ENCODE measurements at regions not wholly inside any gene's neighbourhood (a gene's known extent, or its start where the extent isn't known, plus 50 kb on each side); places are given as distances from the start of the nearest gene placed in this dataset.

GRCh38 chr15:54960266-54960665 lies 236.5 kb downstream of the RSL24D1 start:
- TF ChIP-seq CTCF (IDR thresholded peaks at IDR 0.05; ENCODE audit: poor library complexity) (no peak), EZH2 (IDR thresholded peaks at IDR 0.05; ENCODE audit: borderline replicate concordance) (no peak)

All from hepatocyte (in vitro differentiated cells).